B cell (primary cell): ENCODE measurements at regions not wholly inside any gene's neighbourhood (a gene's known extent, or its start where the extent isn't known, plus 50 kb on each side); places are given as distances from the start of the nearest gene placed in this dataset.
"Not testable (repeated sequence)": the region's sequence is repeated elsewhere in the genome, so short reads cannot be mapped to it uniquely, and the experiment has no call there.

Source experiments
- ATAC-seq: fragments of 200-7000 bp; cut with Tn5 transposase; one replicate; pipeline ENCODE4 v1.10.0; 2021; ENCODE audit warnings: low read depth, mild to moderate bottlenecking, moderate number of reproducible peaks, moderate library complexity
- CTCF ChIA-PET: fragments of 350-600 bp; sonication (Branson Sonifier 250); formaldehyde crosslinking; loops from one replicate; lab custom pipeline; 2021; ENCODE audit warnings: antibody characterized with exemption, inconsistent platforms; lab: Charles Lee
- POLR2A ChIA-PET: fragments of 350-600 bp; sonication (Branson Sonifier 250); formaldehyde crosslinking; loops from one replicate; lab custom pipeline; 2021; ENCODE audit warnings: antibody characterized with exemption; lab: Charles Lee
- DNase-seq: peaks from one replicate; pipeline ENCODE4 v3.0.0; 2013
- H2AFZ ChIP-seq: 2 replicates; pipeline ENCODE4 v1.6.1; 2012; ENCODE audit warnings: mild to moderate bottlenecking, low read depth, low read length; ENCODE audit not compliant: insufficient read depth, poor library complexity, severe bottlenecking
- H3K27ac ChIP-seq, 2 donors: 1 replicate in 1 of 2; 2 replicates in 1 of 2; pipeline ENCODE4 v1.5.1; 2012 to 2013; ENCODE audit warnings: low read length in 2 of 2, mild to moderate bottlenecking in 2 of 2, moderate library complexity in 1 of 2
- H3K27me3 ChIP-seq, 4 experiments: fragments of 200-600 bp in 1 of 4; sonication (generic) in 1 of 4; replicated peaks in 1 of 4; 1 replicate in 2 of 4; 2 replicates in 2 of 4; pipeline versions ENCODE4 v1.6.1 to v1.7.0; 2013 to 2016; ENCODE audit warnings: low read length in 3 of 4, mild to moderate bottlenecking in 2 of 4, mixed read lengths in 1 of 4, moderate library complexity in 1 of 4; ENCODE audit not compliant: insufficient read depth in 4 of 4, control insufficient read depth in 3 of 4; ENCODE audit errors: control extremely low read depth in 1 of 4
- H3K36me3 ChIP-seq, 2 experiments: replicated peaks in 1 of 2; 1 replicate in 1 of 2; 2 replicates in 1 of 2; pipeline versions ENCODE4 v1.6.1 to v1.7.1; 2013; ENCODE audit warnings: low read length in 1 of 2; ENCODE audit not compliant: insufficient read depth in 2 of 2, control insufficient read depth in 1 of 2; ENCODE audit errors: control extremely low read depth in 1 of 2, extremely low read depth in 1 of 2
- H3K4me1 ChIP-seq, 2 donors: fragments of 200-600 bp in 1 of 2; sonication (generic) in 1 of 2; 1 replicate in 1 of 2; 2 replicates in 1 of 2; pipeline versions ENCODE4 v1.5.1 to v1.6.1; 2013 to 2017; ENCODE audit warnings: low read length in 2 of 2; ENCODE audit not compliant: control insufficient read depth in 2 of 2, insufficient read depth in 2 of 2
- H3K4me2 ChIP-seq: replicated peaks from 2 replicates; pipeline ENCODE3; 2012; ENCODE audit warnings: mild to moderate bottlenecking, low read depth, low read length; ENCODE audit not compliant: poor library complexity, severe bottlenecking
- H3K4me3 ChIP-seq, 5 experiments: fragments of 200-600 bp in 1 of 5; sonication (generic) in 1 of 5; 1 replicate in 3 of 5; 2 replicates in 2 of 5; pipeline versions ENCODE4 v1.5.1 to v1.7.0; 2011 to 2016; ENCODE audit warnings: low read length in 4 of 5, mild to moderate bottlenecking in 4 of 5, low read depth in 2 of 5, control low read depth in 1 of 5, moderate library complexity in 1 of 5; ENCODE audit not compliant: insufficient read depth in 1 of 5; ENCODE audit errors: control extremely low read depth in 1 of 5, extremely low read depth in 1 of 5
- H3K79me2 ChIP-seq: fragments of 200-600 bp; sonication (generic); one replicate; pipeline ENCODE4 v1.6.0; 2016; ENCODE audit warnings: low read length; ENCODE audit not compliant: control insufficient read depth, insufficient read depth
- H3K9ac ChIP-seq: fragments of 200-600 bp; sonication (generic); 2 replicates; pipeline ENCODE4 v1.6.1; 2017; ENCODE audit warnings: mild to moderate bottlenecking, low read length, moderate library complexity
- H3K9me3 ChIP-seq, 3 donors: one replicate each; pipeline versions ENCODE4 v1.6.1 to v1.7.1; 2013; ENCODE audit warnings: low read length in 2 of 3; ENCODE audit not compliant: control insufficient read depth in 2 of 3, insufficient read depth in 1 of 3; ENCODE audit errors: control extremely low read depth in 1 of 3
- H4K20me1 ChIP-seq: 2 replicates; pipeline ENCODE4 v1.6.0; 2012; ENCODE audit warnings: mild to moderate bottlenecking, low read length; ENCODE audit not compliant: insufficient read depth, control insufficient read depth, poor library complexity, severe bottlenecking
- H3K27ac Mint-ChIP-seq: one replicate; pipeline ENCODE4 v1.8.0; 2021; ENCODE audit warnings: mixed read lengths
- H3K27me3 Mint-ChIP-seq: one replicate; pipeline ENCODE4 v1.8.0; 2021; ENCODE audit warnings: mixed read lengths
- H3K4me1 Mint-ChIP-seq: one replicate; pipeline ENCODE4 v1.8.0; 2021; ENCODE audit warnings: mixed read lengths
- H3K4me3 Mint-ChIP-seq: one replicate; pipeline ENCODE4 v1.8.0; 2021; ENCODE audit warnings: mixed read lengths
- H3K9me3 Mint-ChIP-seq: one replicate; pipeline ENCODE4 v1.8.0; 2022; ENCODE audit warnings: mixed read lengths; ENCODE audit not compliant: insufficient read depth
- EZH2 ChIP-seq: IDR thresholded peaks from 2 replicates; pipeline ENCODE4 v1.6.1; 2012; ENCODE audit warnings: borderline replicate concordance, low read depth, mild to moderate bottlenecking, moderate library complexity, low read length; ENCODE audit not compliant: insufficient read depth, poor library complexity, severe bottlenecking
- WGBS: methylation state at CpG from one replicate; pipeline ENCODE4 v1.1.5; 2013; ENCODE audit warnings: missing lambda C conversion rate; ENCODE audit not compliant: insufficient coverage; 5-methylcytosine and 5-hydroxymethylcytosine counted together
- intact Hi-C: fragments of 100-400 bp; cut with micrococcal nuclease; formaldehyde crosslinking; loops from one replicate; pipeline ENCODE4 v1.10.0; 2022
- TF ChIP-seq, protein P1 (sequence below): fragments of 200-600 bp; IDR thresholded peaks from one replicate; pipeline ENCODE4 v1.8.0; 2022; ENCODE audit warnings: antibody characterized with exemption, mild to moderate bottlenecking

DNA sequence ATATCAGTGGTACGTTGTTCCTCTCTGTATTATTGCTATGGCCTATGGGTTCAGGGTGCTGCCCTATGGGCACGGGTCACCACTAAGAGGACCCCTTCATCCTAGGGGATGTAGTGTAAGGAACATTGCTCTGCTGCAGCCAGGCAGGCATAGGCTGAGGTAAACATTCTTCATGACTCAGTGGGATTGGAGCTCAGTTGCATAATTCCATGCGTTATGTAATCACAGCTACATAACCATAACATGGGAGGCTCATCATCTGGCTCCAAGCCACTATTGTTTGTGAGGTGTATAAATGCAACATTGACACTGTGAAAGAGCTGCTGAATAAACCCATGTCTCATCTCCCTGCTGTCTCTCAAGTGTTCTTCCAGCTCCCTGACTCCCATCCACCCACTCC, 375.2 kb downstream of the MAGEE1 start:
- Histone ChIP-seq H2AFZ (no peak overlapping the region), H3K9me3 (no peaks in the 10 kb centered on the region), H4K20me1 (no peaks in the 10 kb centered on the region), H3K27me3 (no peaks in the 10 kb centered on the region), H3K79me2 (no peaks in the 10 kb centered on the region), H3K36me3 (no peaks in the 10 kb centered on the region), H3K4me1 (no peaks in the 10 kb centered on the region), H3K27ac (no peak overlapping the region), H3K4me2 (no peak overlapping the region), H3K9ac (no peak overlapping the region), H3K4me3 (no peak overlapping the region)
- intact Hi-C loops: no loop called here
- ATAC-seq (no peak), DNase-seq (no peak)
- Mint-ChIP-seq H3K27me3 (no peaks in the 10 kb centered on the region), H3K27ac (no peak overlapping the region), H3K4me1 (no peaks in the 10 kb centered on the region), H3K4me3 (no peak overlapping the region), H3K9me3 (no peaks in the 10 kb centered on the region)
- POLR2A ChIA-PET: no interaction called here
- TF ChIP-seq, protein P1, sequence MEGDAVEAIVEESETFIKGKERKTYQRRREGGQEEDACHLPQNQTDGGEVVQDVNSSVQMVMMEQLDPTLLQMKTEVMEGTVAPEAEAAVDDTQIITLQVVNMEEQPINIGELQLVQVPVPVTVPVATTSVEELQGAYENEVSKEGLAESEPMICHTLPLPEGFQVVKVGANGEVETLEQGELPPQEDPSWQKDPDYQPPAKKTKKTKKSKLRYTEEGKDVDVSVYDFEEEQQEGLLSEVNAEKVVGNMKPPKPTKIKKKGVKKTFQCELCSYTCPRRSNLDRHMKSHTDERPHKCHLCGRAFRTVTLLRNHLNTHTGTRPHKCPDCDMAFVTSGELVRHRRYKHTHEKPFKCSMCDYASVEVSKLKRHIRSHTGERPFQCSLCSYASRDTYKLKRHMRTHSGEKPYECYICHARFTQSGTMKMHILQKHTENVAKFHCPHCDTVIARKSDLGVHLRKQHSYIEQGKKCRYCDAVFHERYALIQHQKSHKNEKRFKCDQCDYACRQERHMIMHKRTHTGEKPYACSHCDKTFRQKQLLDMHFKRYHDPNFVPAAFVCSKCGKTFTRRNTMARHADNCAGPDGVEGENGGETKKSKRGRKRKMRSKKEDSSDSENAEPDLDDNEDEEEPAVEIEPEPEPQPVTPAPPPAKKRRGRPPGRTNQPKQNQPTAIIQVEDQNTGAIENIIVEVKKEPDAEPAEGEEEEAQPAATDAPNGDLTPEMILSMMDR: no peak
- no peak for TF ChIP-seq EZH2
- CTCF ChIA-PET: no interaction called here
- no CpG with 5 or more reads among the region's 3 CpGs for WGBS

DNA sequence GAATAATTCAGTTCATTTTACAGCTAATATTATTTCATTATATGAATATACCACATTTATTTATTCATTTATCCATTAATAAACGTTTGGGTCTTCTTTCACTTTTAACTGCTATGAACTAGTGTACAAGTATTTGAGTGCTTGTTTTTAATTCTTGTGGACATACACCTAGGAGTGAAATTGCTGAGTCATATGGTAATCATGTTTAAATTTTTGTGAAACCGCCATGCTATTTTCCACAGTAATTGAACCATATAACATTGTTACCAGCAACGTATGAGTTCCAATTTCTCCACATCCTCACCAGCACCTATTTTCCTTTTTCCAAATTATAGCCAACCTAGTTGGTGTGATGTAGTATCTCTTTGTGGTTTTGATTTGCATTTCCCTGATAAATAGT, 388.2 kb downstream of the MAGEE1 start:
- H3K27me3 ChIP-seq: no peaks in the 10 kb centered on the region
- H3K9me3 ChIP-seq: no peaks in the 10 kb centered on the region
- no peak overlapping the region for H3K27ac ChIP-seq
- WGBS: no CpG with 5 or more reads among the region's 3 CpGs
- Mint-ChIP-seq H3K4me3 (no peak overlapping the region), H3K27me3 (no peaks in the 10 kb centered on the region), H3K4me1 (no peaks in the 10 kb centered on the region), H3K9me3 (no peaks in the 10 kb centered on the region), H3K27ac (no peak overlapping the region)
- no peak for DNase-seq
- H3K36me3 ChIP-seq: no peaks in the 10 kb centered on the region
- H3K9ac ChIP-seq: no peak overlapping the region
- H3K4me1 ChIP-seq: no peaks in the 10 kb centered on the region
- no peaks in the 10 kb centered on the region for H4K20me1 ChIP-seq
- TF ChIP-seq, protein P1: no peak
- no peak for TF ChIP-seq EZH2
- H3K4me2 ChIP-seq: no peak overlapping the region
- no peak overlapping the region for H2AFZ ChIP-seq
- CTCF ChIA-PET: no interaction called here
- intact Hi-C loops: no loop called here
- H3K4me3 ChIP-seq: no peak overlapping the region
- no peak for ATAC-seq
- POLR2A ChIA-PET: no interaction called here
- H3K79me2 ChIP-seq: no peaks in the 10 kb centered on the region

DNA sequence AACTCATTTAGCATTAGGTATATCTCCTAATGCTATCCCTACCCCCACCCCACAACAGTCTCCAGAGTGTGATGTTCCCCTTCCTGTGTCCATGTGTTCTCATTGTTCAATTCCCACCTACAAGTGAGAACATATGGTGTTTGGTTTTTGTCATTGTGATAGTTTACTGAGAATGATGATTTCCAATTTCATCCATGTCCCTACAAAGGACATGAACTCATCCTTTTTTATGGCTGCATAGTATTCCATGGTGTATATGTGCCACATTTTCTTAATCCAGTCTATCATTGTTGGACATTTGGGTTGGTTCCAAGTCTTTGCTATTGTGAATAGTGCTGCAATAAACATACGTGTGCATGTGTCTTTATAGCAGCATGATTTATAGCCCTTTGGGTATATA, 389.8 kb downstream of the MAGEE1 start:
- H3K27me3 ChIP-seq, intact Hi-C loops, POLR2A ChIA-PET, H3K4me1 Mint-ChIP-seq, H3K4me2 ChIP-seq, H3K27me3 Mint-ChIP-seq, H3K4me1 ChIP-seq, DNase-seq, H3K9me3 Mint-ChIP-seq, H3K9ac ChIP-seq, H3K36me3 ChIP-seq, ATAC-seq, H3K27ac Mint-ChIP-seq, H4K20me1 ChIP-seq, CTCF ChIA-PET, H3K4me3 Mint-ChIP-seq, H3K4me3 ChIP-seq, H3K79me2 ChIP-seq, H2AFZ ChIP-seq, H3K27ac ChIP-seq, H3K9me3 ChIP-seq: not testable (repeated sequence)
- WGBS: no CpG with 5 or more reads among the region's 1 CpG
